NOMO-1 treated with dmso at 0.1 percent for 144 hours (cell line): ENCODE measurements at regions not wholly inside any gene's neighbourhood (a gene's known extent, or its start where the extent isn't known, plus 50 kb on each side); places are given as distances from the start of the nearest gene placed in this dataset.

Experiments
- DNase-seq: peaks from one replicate; lab custom pipeline; 2025; ENCODE audit not compliant: unreplicated experiment; lab: John Stamatoyannopoulos, UW

GRCh38 chr2:128448331-128449225 lies 129.9 kb upstream of the HS6ST1 start:
- DNase-seq, result no peak

- no peak for DNase-seq
Observed at GRCh38 chr2:128449226-128450061, 130.8 kb upstream of the HS6ST1 start.

GRCh38 chr2:128450211-128451024 lies 131.8 kb upstream of the HS6ST1 start:
- no peak for DNase-seq

DNA sequence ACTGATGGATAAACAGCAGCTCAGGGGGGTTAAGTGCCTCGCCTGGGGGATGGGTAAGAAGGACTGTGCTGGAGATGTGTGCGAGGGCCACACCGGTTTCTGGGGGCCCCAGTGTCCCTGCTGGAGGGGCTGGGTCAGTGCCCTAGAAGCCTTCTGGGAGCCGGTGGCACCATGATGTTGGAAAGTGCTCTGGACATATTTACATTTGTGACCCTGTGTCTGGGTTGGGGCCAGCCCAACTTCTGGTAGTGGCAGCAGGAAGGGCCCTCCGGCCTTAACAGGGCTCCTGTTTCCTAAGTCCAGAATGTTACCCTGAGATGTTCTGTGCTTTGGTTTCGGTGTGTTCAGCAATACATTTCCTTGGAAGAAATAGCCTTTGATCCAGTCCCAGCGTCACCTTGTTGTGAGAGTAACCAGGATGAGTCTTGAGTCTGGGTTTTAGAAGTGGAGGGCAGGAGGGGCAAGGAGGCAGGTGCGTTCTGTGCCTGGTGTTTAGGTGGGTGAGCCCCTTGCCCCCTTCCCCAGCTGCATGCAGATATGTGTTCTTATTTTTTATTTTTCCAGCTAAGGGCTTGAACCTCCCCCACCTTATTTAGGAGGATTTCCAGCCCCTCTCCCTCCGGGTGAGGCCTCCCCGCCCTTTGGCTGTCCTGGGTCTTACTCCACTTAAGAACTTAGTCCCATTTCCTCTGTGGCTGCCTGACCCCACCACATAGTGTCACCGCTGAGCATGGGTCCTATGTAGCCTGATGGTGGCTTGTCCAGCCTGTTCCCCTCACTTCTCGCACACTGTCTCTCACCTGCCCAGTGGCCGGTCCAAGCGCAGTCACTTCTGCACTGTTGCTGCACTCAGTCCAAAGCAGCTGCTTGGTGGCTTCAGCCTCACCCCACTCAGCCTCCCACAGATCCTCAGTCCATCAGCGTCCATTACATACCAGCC lies 132.7 kb upstream of the HS6ST1 start:
- no peak for DNase-seq

GRCh38 chr2:128452024-128452411 lies 133.3 kb upstream of the HS6ST1 start:
- no peak for DNase-seq

GRCh38 chr2:128452536-128453530 lies 134.2 kb upstream of the HS6ST1 start:
- DNase-seq, result no peak

GRCh38 chr2:128454980-128455720 lies 136.5 kb upstream of the HS6ST1 start:
- DNase-seq, result no peak

DNA sequence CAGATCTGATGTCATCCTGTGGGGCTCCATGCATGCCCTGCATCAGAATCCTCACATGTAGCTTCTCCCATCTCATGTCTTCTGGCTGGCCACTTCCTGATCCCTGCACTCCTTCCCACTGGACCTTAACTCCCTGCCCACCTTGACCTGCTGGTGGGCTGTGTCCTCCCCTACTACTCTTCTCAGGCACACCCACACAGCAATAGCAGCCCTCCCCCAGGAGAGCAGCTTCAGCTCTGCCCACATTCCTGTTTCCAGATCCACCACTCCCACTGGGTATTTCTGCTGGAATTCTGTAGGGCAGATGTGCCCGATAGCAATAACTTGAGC lies 137.0 kb upstream of the HS6ST1 start:
- DNase-seq, result no peak

- DNase-seq, result no peak
Observed at GRCh38 chr2:128456281-128456680, 137.6 kb upstream of the HS6ST1 start.

DNA sequence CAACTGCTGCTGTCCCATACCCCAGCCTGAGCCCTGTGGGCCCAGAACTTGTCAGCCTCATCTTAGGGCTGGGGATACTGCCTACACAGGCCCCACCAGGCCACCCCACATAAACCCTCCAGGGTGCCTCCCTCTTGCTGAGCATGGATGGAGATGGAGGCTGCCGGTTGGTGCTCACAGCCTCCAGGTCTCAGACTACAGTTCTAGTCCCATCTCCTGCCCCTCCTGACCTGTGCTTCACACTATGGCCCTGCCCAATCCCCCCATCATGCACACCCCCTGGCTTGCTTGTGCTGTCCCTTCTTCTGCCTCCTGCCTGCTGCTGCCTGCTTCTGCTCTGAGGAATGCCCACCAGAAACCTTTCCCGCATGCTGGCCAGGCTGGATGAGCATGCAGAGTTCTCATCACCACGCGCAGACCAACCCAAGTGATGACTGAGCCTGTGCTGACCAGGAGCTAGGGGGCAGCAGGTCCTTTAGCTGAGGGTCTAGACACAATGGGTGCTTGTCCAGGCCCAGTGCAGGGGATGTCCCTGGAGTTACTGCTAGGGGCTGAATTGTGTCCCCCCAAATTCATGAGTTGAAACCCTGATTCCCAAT lies 138.4 kb upstream of the HS6ST1 start:
- DNase-seq, result no peak

- no peak for DNase-seq
Observed at GRCh38 chr2:128457716-128458115, 139.0 kb upstream of the HS6ST1 start.

GRCh38 chr2:128458505-128458904 lies 139.8 kb upstream of the HS6ST1 start:
- DNase-seq, result no peak

- no peak for DNase-seq
Observed at GRCh38 chr2:128464456-128464855, 145.8 kb upstream of the HS6ST1 start.

GRCh38 chr2:128465246-128466170 lies 146.8 kb upstream of the HS6ST1 start:
- no peak for DNase-seq

- DNase-seq, result no peak
Observed at GRCh38 chr2:128466376-128466775, 147.7 kb upstream of the HS6ST1 start.

DNA sequence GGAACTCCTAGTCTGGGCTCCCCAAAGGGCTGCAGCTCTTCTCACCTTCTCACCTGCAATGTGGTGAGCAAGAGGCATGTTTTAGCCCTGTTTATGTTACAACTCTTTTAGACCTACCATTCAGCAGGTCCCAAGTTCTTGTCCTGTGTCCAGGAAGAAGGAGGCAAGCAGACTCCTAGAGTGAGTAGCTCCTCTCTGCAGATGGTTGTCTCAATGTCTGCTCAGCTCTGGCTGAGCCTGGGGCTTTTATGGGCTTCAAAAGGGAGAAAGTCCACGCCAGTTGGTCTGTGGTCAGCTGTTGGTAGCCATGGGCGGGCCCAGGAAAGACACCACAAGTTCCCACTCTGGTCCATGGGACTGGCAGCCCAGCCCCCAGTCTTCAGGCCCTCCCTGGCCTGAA lies 148.1 kb upstream of the HS6ST1 start:
- no peak for DNase-seq
